Activated CD4-positive, CD25-positive, alpha-beta regulatory T cell treated with anti-CD3 and anti-CD28 coated beads, Interleukin-2, amount 50 U/mL, for 16 hours (primary cell): ENCODE measurements at regions not wholly inside any gene's neighbourhood (a gene's known extent, or its start where the extent isn't known, plus 50 kb on each side); places are given as distances from the start of the nearest gene placed in this dataset.

Experiments
- DNase-seq: peaks from one replicate; pipeline ENCODE4 v3.0.0-alpha.2; 2020; ENCODE audit warnings: low read depth, low spot score

DNA sequence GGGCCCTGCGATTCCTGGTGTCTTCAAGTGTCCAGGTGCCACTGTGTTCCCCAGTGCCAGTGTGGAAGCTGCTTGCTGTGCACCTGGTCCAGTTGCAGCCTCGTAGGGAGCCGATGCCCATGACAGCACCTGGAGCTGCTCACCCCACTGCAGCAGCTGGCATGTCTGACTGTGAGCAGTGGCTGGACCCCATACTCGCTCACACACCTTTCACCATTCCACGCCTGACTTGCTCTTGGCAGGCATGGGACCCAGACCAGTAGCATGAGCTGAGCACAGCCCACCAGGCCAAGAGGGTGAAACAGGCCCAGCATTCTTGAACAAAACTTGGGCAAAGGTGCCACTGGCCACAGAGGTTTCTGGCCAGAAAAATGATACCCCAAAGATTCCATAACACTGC is 124.5 kb upstream of the THY1 start:
- DNase-seq, result no peak

DNA sequence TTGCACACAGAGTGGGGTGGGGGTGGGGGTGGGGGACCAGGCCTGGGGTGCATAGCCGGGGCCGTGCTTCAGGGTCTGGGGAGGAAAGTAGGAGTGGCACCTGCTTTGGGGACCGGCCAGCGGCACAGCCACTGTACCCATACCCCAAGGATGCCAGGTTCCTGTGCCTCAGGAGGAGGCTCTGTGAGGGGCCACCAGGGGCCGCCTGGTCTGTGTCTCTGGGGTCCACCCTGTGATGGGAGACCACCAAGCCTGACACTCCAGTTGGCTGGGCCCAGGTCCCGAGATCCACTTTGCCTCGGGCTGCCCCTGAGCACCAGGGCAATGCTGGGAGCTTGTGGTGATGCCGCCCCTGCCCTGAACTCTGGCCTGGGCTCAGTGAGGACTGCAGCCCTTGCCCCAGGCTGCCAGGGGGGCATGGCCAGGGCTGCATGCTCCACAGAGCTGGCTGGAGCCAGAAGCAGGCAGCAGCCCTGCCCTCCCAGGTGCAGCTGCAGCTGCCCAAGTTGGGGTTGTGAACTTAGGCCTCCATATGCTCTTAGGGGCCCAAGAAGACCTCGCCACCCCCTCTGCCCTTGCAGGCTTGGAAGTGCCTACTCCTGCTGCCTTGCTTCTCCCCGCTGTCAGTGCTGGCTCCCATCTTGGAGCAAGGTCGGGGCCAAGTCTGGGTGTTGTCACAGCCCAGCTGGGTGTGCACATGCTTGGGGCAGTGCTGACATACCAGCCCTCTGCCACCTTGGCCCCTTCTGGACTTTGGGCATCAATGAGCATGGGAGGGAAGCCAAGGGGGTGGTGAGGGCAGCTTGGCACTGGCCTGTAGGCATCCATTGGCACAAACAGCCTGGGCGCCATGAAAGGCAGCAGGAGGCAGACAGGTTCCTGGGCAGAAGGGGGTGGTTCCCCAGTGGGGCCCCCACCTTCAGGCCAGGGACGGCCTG is 123.3 kb upstream of the THY1 start:
- no peak for DNase-seq

DNA sequence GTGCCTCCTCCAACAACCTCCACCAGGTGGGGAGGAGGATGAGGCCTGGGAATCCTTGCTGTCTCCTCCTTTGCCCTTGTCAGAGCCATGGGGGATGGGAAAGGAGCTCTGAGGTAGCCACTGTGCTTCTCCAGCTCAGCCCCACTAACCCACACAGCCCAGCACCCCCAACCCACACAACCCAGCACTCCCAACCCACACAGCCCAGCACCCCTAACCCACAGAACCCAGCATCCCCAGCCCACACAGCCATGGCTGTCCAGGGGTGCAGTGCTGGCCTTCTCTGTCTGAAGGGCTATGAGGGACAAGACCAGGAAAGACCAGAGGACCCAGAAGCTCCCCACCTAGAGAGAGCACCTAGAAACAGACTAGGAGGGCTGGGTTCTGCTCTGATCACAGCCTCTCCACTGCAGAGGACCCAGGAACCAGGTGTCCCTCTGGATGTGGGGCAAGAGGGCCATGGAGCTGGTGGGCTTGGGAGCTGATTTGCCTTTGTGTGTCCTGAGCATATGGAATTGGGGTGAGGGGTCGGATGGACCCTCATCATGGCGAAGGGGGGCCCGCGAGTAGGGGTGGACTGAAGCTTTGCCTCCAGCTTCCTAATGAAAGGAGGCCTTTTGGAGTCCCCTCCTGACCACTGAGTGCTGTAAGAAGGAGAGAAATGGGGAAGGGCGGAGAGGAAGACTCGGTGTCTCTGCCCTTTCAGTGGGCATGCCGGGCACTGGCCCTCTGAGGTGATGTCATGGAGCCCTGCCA is 117.6 kb upstream of the THY1 start:
- DNase-seq, result no peak

DNA sequence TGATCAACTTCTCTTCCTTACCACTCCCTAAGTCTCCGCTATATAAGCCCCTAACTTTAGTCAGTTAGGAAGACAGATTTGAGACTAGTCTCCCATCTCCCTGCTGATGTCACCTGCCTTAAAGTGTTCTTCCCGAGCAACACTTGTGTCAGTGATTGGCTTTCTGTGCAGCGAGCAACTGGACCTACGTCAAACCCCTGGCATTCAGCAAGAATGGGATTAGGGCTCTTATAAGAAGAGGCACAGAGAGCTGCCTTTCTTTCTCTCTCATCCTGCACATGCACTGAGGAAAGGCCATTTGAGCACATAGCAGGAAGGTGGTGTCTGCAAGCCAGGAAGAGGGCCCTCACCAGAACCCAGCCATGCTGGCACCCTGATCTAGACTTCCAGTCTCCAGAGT is 116.6 kb upstream of the THY1 start:
- DNase-seq, result no peak

DNA sequence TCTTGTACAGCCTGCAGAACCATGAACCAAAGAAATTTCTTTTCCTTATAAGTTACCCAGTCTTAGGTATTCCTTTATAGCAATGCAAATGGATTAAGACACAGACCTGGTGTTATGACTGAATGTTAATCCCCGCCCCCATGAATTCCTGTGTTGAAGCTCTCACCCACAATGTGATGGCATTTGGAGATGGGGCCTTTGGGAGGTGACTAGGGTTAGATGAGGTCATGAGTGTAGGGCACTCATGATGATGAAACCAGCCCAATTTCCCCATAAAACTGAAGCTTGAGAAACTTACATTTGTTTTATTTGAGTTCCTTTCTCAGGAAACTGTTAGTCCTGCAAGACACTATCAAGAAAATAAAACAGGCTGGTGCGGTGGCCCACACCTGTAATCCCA is 115.8 kb upstream of the THY1 start:
- no peak for DNase-seq

DNA sequence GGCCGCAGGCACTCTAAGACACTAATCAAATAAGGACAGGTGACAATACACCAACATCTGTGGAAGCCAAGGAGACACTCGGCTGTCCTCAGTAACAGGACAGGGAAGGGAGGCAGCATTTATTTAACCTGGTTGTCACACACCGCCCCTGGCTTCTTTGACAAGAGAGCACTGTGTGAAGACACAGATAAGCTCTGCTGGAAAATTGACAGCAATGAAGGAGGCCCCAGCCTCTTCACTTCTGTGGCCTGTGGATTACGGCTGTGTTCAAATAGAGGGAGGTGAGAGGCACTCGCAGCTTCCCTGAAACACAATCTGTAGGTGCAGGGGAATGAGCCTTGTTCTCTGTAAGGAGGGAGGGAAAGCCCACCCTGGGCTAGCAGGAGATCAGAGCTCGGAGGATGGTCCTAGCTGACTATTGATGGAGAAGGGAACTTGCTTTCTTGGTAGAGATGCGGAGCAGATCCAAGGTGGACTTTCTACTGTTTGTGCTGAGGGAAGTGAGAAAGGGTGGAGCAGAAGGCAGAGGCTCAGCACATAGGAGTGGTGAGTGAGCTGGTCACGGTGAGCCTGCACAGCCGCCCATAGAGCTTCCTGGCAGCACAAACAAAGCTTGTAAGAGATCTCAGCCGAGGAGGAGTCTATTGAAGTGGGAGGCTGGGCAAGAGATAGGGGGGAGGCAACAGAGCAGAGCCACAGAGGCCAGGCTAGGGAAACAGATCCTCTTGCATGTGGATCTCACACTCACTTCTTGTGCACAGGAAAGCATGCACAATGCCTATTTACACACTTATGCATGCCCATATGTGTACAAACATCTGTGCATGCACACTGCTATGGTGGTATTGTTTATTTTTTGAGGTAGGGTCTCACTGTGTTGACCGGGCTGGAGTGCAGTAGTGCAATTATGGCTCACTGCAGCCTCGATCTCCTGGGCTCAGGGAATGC is 114.6 kb upstream of the THY1 start:
- no peak for DNase-seq

DNA sequence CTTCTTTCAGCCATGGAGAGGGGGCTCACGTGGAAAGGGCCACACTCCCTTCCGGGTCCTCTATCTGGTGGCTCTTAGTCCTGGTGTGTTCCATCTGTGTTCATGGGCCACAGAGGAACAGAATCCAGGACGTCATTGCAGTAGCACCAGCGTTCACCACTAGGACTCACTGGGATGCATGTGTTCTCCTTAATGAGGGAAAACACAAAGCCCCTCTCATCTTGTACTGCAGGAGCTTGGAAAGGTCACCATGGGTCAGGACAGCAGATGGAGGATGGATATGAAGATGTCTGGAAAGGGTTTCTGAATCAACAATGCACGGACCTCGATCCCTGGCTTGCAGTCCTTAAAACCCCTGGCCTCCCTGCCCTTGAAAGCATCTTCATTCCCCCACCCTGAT is 113.8 kb upstream of the THY1 start:
- no peak for DNase-seq

DNA sequence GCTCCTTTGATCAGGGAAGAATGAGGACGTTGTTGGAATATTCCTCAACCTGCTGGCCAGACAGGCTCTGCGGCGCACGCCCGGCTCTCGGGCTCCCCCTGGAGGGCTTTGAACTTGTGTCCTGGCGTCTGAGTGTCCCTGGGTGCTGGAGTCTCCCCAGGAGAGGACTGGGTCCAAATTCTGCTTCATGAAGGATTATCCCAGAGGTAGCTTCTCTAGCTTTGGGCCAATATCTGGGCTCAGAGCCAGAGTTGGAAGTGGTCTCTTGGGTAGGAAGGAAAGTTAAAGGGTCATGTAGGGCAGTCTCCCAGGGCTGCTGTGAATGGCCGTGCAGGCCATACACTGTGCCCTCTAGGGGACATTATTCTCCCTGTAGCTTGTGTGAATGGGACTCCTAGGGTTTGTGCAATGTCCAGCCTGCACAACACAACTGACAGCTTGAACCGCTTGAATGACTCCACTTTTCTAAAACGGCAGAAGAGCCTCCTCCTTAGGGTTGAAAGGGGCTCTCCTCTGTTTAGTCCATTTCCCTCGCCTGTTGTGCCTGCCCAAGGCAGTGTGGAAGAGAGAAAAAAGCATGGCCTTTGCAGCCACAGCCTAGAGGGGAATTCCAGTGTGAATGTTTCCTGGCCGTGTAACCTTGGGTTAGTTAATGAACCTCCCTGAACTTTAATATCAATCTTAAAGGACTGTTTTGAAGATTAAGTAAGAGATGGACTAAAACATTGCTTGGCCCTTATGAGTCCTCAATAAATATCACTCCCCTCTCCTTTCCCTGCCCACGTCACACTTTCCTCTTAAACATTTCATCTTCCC is 111.2 kb upstream of the THY1 start:
- DNase-seq, result no peak

DNA sequence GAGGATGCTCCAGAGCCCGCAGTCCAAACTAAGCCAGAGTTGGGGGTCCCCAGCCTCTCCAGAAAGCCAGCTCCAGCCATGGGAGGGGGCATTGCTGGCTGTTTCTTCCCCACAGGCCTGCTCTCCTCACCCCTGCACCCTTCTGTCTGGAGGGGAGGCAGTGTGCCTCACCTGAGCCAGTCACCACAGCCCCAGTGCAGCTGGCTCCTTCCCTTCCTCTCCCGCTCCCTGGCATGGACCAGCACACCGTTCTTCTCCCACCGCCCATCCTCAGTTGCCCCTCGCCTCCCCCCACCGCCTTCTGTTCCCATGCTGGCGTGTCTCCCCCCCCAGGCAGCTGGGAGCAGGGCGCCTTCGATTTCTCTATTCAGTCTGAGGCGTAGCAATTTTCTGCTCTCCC is 110.5 kb upstream of the THY1 start:
- DNase-seq, result no peak

DNA sequence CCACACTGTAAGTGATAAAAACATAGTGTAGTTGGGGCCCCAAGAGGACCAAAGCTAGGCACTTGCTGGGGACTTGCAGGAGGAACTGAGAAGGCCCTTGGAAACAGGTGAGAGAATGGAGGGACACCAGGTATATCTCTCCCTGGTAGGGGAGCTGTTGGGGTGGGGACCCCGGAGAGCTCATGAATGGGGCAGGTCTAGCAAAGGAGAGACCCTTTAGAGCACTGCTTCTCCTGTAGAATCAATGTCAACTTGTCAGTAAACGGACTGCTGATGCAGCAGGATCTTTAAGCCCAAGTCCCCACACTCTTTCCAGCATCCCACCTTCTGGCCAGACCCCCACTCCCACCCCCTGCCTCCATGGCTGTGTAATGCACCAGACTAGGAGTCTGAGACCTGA is 109.6 kb upstream of the THY1 start:
- DNase-seq, result no peak

DNA sequence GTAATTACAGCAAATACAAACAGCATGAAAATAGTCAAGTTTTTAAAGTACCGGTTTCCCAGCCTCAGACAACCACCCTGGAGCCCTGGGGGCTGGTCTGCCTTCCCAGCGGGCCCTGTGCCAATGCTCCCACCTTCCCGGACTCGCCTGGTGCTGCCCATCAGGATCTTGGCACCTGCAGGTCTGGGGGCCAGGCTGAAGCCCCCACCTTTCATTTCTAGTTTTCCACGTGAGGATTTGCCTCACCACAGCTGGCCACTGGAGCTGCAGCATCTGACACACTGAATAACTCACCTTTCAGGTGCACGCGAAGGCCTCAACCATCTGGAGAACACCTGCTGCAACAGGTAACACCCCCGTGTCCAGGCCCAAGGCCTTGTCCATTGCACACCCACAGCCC is 108.7 kb upstream of the THY1 start:
- DNase-seq, result no peak

DNA sequence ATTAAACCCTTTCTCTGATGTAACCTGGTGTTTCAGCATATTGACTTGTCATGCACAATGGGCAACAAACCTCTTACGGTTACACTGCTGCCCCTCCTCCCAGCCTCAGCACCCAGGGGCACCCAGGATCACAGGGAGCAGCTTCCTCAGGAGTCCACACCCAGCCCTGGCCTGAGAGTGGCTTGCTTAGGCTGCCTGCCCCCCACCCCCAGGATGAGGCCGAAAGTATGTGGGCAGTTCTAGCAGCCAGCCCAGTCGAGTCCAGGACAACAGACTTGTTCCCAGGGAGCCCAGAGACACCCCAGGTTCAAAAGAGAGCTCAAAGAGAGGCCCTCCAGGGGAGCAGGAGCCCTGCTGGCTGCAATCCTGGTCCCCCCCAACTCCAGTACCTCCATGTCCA is 108.1 kb upstream of the THY1 start:
- DNase-seq, result no peak

DNA sequence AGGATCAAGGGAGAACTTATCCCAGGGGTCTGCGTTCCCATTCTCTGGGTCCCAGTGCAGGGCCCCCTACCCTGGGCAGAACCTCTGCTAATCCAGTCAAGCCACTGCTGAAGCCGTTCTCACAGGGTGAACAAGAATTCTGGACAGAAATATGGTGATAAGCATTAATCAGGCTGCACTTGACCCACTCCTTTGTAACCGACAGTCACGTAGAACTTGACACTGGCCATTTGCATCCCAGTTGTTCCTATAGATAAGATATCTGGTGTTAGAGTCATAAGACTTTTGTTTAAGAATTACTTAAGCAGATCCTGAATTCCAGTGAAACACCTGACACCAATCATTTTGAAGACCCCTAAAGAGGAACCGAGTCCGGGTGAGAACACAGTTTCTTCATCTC is 107.5 kb upstream of the THY1 start:
- DNase-seq, result no peak

DNA sequence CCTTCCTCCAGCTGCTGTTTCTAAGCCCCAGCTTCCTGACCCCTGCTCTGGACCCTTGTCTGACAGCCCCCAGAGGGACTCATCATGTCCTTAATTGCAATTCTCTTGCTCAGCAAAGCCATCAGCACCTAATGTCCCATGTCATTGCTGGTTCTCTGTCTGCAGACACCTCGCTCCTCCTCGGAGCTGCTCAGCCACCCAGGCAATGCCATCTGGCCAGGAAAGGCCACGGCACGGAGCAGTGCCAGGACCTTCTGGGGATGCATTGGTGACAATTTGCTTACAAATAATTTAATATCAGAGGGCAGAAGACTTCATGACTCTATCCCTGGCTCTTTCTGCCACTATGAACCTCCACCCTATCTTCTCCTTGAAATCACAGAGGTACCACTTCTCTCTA is 107.0 kb upstream of the THY1 start:
- DNase-seq, result no peak

DNA sequence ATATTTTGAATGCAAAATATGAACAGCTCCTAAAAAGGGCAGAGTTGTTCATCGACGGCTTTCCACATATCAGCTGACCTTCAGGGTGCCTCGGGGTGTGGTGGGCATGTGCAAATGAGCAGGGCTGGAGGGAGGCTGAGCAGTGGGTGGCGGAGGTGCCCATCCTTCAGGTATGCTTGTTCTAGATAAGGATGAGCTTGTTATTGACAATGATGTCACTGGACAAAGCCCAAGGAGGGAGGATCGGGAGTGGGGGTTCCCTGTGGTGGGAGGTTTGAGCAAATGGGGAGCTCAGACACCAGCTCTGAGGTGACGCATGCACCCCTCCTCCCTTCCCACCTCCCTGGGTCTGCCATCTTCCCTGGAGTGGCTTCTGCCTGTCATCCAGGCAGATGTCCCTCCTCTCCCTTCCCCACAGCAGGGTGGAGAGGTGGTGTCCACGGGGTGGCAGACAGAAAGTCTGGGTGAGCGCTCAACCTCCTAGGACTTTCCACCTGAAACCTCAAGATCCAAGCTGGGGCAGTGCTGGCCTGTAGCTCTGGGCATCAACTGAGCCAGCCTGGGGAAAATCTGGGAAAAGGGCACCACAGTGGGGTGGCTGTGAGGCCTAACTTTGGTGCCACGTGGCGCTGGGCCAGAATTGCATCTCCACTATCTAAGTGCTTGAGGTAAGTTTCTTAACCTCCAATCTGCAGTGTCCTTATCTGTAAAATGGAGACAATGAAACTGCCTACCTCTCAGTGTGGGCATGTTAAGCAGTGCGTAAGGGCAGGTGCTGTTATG is 106.3 kb upstream of the THY1 start:
- no peak for DNase-seq

DNA sequence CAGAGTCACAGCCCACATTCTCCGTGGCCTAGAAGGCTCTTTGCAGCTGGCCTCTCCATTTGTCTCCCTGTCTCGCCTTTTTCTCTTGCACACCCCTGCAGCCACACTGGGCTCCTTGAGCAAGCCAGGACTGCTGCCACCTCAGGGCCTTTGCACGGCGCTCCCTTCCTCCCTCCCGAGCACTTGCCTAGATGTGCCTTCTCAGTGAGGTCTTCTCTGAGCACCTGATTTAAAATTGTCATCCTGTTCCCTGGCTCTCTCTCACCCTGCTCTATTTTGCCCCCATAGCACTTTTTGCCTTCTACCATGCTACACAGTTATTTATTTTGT is 102.9 kb upstream of the THY1 start:
- no peak for DNase-seq

DNA sequence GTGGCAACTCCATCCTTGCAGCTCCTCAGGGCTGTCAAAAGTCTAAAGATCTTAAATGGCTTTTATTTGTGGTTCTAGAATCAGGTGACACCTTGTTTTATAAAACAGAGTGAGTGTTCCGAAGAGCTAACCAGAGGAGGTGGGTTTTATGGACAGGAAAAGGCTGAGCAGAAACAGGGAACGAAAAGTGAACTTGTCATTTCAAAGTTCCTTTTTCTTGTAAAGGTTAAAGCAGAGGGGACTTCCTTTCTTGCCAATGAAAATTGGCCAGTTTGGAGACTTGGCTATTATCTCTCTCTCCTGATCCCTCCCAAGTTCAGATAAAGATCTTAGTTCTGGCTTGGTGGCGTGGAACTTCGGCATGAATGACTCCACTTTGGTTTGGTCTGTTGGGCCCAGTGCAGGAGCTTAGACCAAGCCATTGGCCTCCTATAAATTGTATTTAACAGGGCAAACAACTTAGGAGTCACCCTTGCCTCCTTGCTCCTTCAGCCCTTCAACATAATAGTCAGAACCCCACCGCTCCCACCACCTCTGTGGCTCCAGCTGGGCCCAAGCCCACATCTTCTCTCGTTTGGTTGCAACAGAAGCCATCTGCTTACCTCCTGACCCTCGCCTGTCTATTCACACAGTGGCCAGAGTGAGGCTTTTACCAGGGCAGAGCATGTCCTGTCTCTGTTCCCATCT is 102.4 kb upstream of the THY1 start:
- no peak for DNase-seq

DNA sequence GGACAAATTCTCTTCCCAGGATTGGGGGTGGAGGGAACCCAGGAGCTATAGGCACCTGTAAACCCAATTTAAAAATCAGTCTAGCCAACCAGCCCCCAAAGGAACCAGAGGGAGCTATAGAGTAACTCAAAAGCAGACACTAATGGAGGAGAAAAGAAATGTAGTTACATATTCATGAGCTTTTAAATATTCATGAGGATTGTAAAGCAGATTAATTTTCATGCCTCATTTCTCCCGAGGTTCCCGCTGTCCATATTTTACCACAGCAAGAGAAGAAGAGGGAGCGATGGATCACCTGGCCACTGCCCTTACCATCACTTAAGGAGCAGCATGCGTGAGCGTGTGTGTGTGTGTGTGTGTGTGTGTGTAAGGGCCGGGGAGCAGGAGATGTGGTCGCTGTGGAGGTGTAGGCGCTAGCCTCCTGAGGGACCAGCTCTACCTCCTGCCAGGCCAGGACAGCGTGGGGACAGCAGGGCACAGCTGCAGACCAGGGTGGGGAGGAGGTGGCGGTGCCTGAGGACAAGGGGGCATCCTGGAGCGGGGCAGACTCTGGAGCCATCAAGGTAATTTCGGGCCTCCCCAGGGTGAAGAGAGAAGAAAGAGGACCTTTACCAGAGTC is 100.7 kb upstream of the THY1 start:
- DNase-seq, result no peak

DNA sequence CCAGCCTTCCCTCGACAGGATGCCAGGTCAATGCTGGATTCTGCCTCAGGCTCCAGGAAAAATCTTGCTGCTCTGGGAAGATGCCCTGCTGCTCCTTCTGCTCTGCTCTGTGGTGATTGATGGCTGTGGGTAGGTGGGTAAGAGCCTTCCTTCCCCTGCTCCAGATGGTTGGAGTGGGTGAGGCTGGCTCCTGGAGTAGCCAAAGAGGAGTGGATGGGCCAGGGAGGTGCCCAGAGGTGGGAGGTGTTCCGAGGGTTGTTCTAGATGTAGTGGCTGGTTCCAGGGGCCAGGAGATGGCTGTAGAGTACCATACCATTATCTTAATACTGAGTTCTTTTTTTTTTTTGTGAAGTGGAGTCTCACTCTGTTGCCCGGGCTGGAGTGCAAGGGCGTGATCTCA is 99.6 kb upstream of the THY1 start:
- DNase-seq, result no peak
